ENCODE measurements at regions not wholly inside any gene's neighbourhood (a gene's known extent, or its start where the extent isn't known, plus 50 kb on each side); places are given as distances from the start of the nearest gene placed in this dataset.

DNA sequence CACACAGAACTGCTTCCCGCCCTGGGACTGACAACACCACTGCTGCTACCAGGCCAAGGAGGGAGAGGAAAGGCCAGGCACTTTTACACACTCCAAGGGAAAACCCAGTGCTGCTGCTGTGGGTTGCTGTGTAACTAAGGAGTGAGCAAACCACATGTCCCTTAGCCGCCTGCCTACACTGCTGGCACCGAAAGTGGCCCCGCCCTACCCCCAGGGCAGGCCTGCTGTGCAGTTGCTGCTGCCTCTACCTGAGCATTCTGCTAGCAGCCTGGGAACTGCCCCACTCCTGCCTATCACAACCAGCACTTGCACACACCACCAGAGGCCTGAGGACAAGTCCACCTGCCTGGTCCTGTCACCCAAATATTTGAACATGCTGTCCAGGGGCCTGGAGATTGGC is 740.9 kb downstream of the DTWD2 start (continued):
- no peak for TF ChIP-seq ZNF462 (CRISPR knock-in tag; IDR thresholded peaks at IDR 0.05)
- TF ChIP-seq ZNF331 (CRISPR knock-in tag; IDR thresholded peaks at IDR 0.05; ENCODE audit: low read depth) = no peak
- no peak for TF ChIP-seq JUNB (IDR thresholded peaks at IDR 0.05; ENCODE audit: unreplicated experiment)
- no peak for TF ChIP-seq EZH2 (IDR thresholded peaks at IDR 0.05; ENCODE audit: low read depth, unreplicated experiment)
- TF ChIP-seq CREB1 (CRISPR knock-in tag; IDR thresholded peaks at IDR 0.05; ENCODE audit: low read depth) = no peak
- no peak for TF ChIP-seq EZH2phosphoT487 (IDR thresholded peaks at IDR 0.05; ENCODE audit: unreplicated experiment)
- TF ChIP-seq POLR2AphosphoS5 (IDR thresholded peaks at IDR 0.05; ENCODE audit: low read depth) = no peak
- no peak for TF ChIP-seq ZNF114 (CRISPR knock-in tag; IDR thresholded peaks at IDR 0.05)

DNA sequence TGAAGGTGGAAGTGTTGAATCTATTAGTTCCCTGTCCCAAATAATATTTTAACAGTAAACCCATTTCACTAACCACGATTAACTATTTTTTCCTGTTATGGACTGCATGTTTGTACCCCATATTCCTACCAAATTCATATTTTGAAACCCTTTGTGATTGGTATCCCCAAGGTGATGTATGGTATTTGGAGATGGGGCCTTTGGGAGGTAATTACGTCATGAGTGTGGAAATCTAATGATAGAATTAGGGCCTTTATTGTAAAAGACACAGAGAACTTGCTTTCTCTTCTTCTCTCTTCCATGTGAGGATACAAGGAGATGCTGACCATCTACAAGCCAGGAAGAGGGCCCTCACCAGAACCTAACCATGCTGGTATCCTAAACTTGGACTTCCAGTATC is 744.7 kb downstream of the DTWD2 start:
- Histone ChIP-seq H3K36me3 (ENCODE audit: insufficient read depth) (no peaks in the 10 kb centered on the region), H3K9me2 (ENCODE audit: insufficient read depth) (no peaks in the 10 kb centered on the region), H3K27ac (ENCODE audit: low read depth) (no peak overlapping the region), H3K4me2 (no peak overlapping the region), H4K20me1 (replicated peaks; ENCODE audit: insufficient read depth) (no peaks in the 10 kb centered on the region), H2AFZ (no peak overlapping the region), H3K4me1 (ENCODE audit: insufficient read depth) (no peaks in the 10 kb centered on the region), H3K4me3 (no peak overlapping the region), H3F3A (replicated peaks; ENCODE audit: low read depth) (no peaks in the 10 kb centered on the region), H3K79me2 (replicated peaks; ENCODE audit: insufficient read depth) (no peaks in the 10 kb centered on the region), H3K27me3 (ENCODE audit: insufficient read depth) (no peaks in the 10 kb centered on the region)
- peaks cover 4% of the 10 kb centered on the region; the same call in 2 of the 3 replicates for H3K4me1 Mint-ChIP-seq
- DNase-seq (ENCODE audit: low spot score) = no peak
- no peaks in the 10 kb centered on the region for H3K27me3 Mint-ChIP-seq (ENCODE audit: insufficient read depth, low read depth, poor library complexity)
- no peak overlapping the region for H3K4me3 Mint-ChIP-seq
- 0 out of 3 replicates have a peak, but pooled peaks cover 6% of the 10 kb centered on the region for H3K36me3 Mint-ChIP-seq (ENCODE audit: low read depth)
- H3K27ac Mint-ChIP-seq = peak overlapping the region; percentile 70; the same call in 1 of the 2 replicates
- no peak for ATAC-seq
- H3K9me3 Mint-ChIP-seq = peaks cover 7% of the 10 kb centered on the region; the same call in 2 of the 3 replicates
- no peak for TF ChIP-seq JUNB (IDR thresholded peaks at IDR 0.05; ENCODE audit: unreplicated experiment)
- no peak for TF ChIP-seq ZNF331 (CRISPR knock-in tag; IDR thresholded peaks at IDR 0.05; ENCODE audit: low read depth)
- TF ChIP-seq ZNF462 (CRISPR knock-in tag; IDR thresholded peaks at IDR 0.05) = no peak

Measured in GM23338 (cell line).